ENCODE measurements at regions not wholly inside any gene's neighbourhood (a gene's known extent, or its start where the extent isn't known, plus 50 kb on each side); places are given as distances from the start of the nearest gene placed in this dataset.

DNA sequence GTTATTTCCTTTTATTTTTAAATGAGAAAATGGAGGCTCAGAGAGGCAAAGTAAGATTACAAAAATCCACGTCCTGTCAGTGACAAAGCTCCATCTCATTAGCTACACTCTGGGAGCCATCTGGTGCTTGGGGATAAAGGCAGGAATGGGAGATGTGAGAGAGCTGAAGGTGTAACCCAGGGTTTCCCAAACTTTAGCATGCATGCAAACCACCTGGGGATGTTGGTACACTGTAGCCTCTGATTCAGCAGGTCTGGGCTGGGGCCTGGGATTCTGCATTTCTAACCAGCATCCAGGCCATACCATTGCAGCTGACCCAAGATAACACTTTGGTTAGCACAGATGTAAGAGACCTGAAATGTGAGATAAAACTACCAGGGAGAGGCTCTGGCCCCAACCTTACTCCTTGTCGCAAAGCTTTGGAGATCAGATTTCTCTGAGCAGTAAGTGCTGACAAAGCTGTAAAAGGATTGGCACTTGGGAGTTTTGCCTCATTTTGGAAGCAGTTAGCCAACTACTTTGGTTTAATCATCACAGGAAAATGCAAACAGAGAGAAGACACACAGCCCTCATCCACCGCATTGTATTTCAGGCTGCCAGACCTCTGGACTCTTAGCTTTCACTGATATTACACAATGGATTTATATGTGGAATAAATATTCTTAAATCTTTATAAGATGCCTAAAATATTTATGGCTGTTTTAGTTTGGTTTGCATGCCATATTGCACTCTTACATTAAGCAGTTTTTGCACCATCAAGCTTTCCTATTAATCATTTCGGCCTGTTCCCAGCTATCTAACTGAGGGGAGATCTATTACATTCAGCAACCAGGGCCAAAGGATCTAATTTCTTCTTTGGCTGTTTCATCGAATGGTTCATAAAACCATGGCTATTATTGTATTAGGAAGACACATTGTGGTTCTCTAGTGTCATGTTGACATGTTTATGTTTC lies 263.0 kb downstream of the EBLN2 start:
- Histone ChIP-seq H3K4me1 (no peaks in the 10 kb centered on the region), H3K36me3 (no peaks in the 10 kb centered on the region), H3K27ac (no peak overlapping the region), H3K4me3 (no peak overlapping the region), H3K27me3 (no peaks in the 10 kb centered on the region), H3K9me3 (peaks cover 0 to 5% of the 10 kb centered on the region in 2 donors)
- no peak for DNase-seq (ENCODE audit: low spot score in 2 of 2)
- TF ChIP-seq, protein P1, sequence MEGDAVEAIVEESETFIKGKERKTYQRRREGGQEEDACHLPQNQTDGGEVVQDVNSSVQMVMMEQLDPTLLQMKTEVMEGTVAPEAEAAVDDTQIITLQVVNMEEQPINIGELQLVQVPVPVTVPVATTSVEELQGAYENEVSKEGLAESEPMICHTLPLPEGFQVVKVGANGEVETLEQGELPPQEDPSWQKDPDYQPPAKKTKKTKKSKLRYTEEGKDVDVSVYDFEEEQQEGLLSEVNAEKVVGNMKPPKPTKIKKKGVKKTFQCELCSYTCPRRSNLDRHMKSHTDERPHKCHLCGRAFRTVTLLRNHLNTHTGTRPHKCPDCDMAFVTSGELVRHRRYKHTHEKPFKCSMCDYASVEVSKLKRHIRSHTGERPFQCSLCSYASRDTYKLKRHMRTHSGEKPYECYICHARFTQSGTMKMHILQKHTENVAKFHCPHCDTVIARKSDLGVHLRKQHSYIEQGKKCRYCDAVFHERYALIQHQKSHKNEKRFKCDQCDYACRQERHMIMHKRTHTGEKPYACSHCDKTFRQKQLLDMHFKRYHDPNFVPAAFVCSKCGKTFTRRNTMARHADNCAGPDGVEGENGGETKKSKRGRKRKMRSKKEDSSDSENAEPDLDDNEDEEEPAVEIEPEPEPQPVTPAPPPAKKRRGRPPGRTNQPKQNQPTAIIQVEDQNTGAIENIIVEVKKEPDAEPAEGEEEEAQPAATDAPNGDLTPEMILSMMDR (IDR thresholded peaks at IDR 0.05), result no peak
- intact Hi-C loops (cut with DNase I), result no loop called here

DNA sequence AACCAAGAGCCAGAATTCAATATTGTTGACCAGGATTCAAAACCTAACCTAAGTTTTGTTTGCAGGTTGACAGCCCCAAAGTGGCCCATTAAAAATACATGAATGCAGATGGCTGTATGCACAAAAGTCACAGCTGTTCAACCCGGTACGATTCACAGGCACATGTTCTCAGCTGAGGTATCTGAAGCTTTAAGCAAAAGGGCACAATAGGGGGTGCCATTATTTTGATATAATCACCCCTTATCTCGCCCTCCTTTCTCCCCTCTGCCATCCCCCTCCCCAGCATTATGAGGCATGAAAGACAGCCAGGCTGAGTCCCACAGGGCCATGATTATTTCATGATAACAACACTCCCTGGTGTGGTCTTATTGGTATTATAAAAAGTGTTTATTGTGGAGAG lies 264.9 kb downstream of the EBLN2 start:
- intact Hi-C loops (cut with DNase I), result no loop called here
- Histone ChIP-seq H3K4me3 (no peak overlapping the region), H3K4me1 (no peaks in the 10 kb centered on the region), H3K27me3 (no peaks in the 10 kb centered on the region), H3K27ac (no peak overlapping the region), H3K36me3 (no peaks in the 10 kb centered on the region), H3K9me3 (peaks cover 0 to 5% of the 10 kb centered on the region in 2 donors)
- DNase-seq (ENCODE audit: low spot score in 2 of 2), result no peak
- TF ChIP-seq, protein P1 (IDR thresholded peaks at IDR 0.05), result no peak

DNA sequence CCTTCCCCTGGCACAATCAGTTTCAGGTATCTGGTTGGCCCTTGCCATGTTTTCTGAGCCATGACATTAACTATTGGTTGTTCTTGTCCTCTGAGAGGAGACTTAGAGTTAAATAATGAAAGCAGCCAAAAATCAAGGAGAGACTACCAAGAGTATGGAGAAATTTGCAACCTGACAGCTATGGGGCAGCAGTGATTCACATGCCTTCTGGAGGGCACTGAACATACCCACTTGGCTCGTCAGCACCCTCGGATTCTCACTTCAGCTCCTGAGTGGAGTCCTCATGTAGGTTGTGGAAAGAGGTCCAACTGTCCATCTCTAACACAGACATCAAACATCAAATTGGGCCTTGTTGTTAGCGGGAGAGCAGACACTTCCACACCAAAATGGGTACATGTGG lies 265.6 kb downstream of the EBLN2 start:
- no peak overlapping the region for H3K27ac ChIP-seq
- peaks cover 0 to 5% of the 10 kb centered on the region in 2 donors for H3K9me3 ChIP-seq
- DNase-seq (ENCODE audit: low spot score in 2 of 2), result no peak
- no peaks in the 10 kb centered on the region for H3K36me3 ChIP-seq
- intact Hi-C loops (cut with DNase I), result no loop called here
- H3K27me3 ChIP-seq, result no peaks in the 10 kb centered on the region
- H3K4me3 ChIP-seq, result no peak overlapping the region
- no peaks in the 10 kb centered on the region for H3K4me1 ChIP-seq
- TF ChIP-seq, protein P1 (IDR thresholded peaks at IDR 0.05), result no peak

All from ascending aorta (tissue), 2 donors.